Naive B cell (primary cell): ENCODE measurements at regions not wholly inside any gene's neighbourhood (a gene's known extent, or its start where the extent isn't known, plus 50 kb on each side); places are given as distances from the start of the nearest gene placed in this dataset.

Source experiments
- ATAC-seq, 2 donors: fragments of 150-1000 bp; cut with Tn5 transposase; 2 replicates each; pipeline ENCODE4 v1.10.0; 2021; ENCODE audit warnings: low read depth in 2 of 2, mild to moderate bottlenecking in 2 of 2, moderate library complexity in 2 of 2
- DNase-seq: peaks from one replicate; pipeline ENCODE4 v3.0.0; 2022
- H3K27ac Mint-ChIP-seq, 6 donors: one replicate each; pipeline ENCODE4 v1.8.0; 2020 to 2022; ENCODE audit warnings: mild to moderate bottlenecking in 6 of 6, mixed read lengths in 6 of 6, moderate library complexity in 5 of 6, inconsistent platforms in 2 of 6
- H3K27me3 Mint-ChIP-seq, 3 donors: one replicate each; pipeline ENCODE4 v1.8.0; 2021 to 2022; ENCODE audit warnings: mixed read lengths in 3 of 3, mild to moderate bottlenecking in 1 of 3
- H3K36me3 Mint-ChIP-seq, 2 donors: one replicate each; pipeline ENCODE4 v1.8.0; 2020 to 2022; ENCODE audit warnings: mixed read lengths in 2 of 2, inconsistent platforms in 1 of 2, mild to moderate bottlenecking in 1 of 2
- H3K4me1 Mint-ChIP-seq, 3 donors: one replicate each; pipeline ENCODE4 v1.8.0; 2020 to 2022; ENCODE audit warnings: mixed read lengths in 3 of 3, inconsistent platforms in 1 of 3, mild to moderate bottlenecking in 1 of 3, moderate library complexity in 1 of 3
- H3K4me3 Mint-ChIP-seq, 8 donors: one replicate each; pipeline ENCODE4 v1.8.0; 2020 to 2022; ENCODE audit warnings: mild to moderate bottlenecking in 8 of 8, mixed read lengths in 8 of 8, moderate library complexity in 8 of 8, inconsistent platforms in 2 of 8
- H3K9me3 Mint-ChIP-seq, 7 donors: one replicate each; pipeline ENCODE4 v1.8.0; 2020 to 2022; ENCODE audit warnings: mixed read lengths in 7 of 7, mild to moderate bottlenecking in 5 of 7, inconsistent platforms in 2 of 7, moderate library complexity in 1 of 7

DNA sequence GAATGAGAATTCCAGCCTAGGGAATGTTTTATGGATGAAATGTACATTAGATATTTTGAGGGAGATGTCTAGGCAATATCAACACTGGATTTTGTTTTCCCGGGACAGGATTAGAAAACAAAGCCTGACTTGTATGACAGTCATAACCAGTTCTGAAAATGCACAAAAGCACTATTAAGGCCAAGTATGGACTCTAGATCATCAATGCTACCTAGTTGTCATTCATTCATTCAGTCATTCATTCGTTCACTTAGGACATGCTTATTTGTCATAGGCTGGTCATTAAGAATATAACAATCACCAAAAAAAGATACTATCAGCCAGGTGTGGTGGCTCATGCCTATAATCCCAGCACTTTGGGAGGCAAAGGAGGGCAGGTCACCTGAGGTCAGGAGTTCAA lies 511.2 kb downstream of the CMPK2 start:
- peak overlapping the region in 1 of 6 donors; percentile 33 for H3K27ac Mint-ChIP-seq
- no peak for DNase-seq
- H3K4me1 Mint-ChIP-seq: peaks cover 15 to 34% (median 30%) of the 10 kb centered on the region in 3 donors
- H3K4me3 Mint-ChIP-seq: no peak overlapping the region
- peaks cover 0 to 9% (median 0%) of the 10 kb centered on the region in 7 donors for H3K9me3 Mint-ChIP-seq
- peaks cover 4 to 5% (median 5%) of the 10 kb centered on the region in 3 donors for H3K27me3 Mint-ChIP-seq
- peaks cover 0 to 3% of the 10 kb centered on the region in 2 donors for H3K36me3 Mint-ChIP-seq
- no peak for ATAC-seq

DNA sequence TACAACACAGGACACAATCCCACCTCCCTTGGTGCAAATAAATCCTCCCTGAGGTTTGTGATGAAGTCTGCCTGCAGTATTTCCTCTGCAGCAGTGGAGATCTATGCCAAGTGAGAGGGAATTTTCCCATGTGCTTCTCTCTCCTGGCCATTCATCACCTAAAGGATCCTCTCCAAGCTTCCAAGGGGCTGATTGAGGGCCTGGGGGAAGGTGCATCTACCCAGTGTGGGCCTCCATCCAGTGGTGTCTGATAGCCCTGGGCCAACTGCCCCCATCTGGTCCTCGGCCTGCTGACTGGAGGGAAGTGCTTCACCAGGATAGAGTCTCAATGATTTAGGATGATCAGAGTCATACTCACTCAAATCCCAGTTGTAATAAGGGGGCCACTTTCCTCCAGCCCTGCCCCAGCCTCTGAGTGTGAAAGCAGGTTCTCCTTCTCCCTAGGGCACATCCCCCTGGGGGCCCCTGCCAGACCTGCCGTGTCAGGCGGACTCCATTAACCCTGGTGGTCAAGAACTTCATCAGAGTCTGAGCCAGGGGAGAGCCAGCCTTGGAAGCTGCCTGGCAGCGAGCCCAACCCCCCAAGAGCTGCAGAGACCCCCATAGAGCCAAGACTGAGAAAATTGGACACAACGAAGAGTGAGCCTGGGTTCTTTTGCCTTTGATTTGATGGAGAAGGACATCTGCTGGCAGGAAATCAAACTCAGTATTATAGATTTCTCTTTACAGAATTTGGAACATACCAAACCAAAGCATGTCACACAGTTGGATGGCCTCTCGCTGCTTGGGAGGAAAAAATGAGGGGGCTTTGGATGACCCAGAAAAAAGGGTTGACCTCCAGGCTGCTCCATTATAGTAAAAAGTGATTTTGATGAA lies 509.6 kb downstream of the CMPK2 start:
- Mint-ChIP-seq H3K36me3 (peaks cover 0 to 3% of the 10 kb centered on the region in 2 donors), H3K27ac (no peak overlapping the region), H3K27me3 (peaks cover 5 to 12% (median 5%) of the 10 kb centered on the region in 3 donors), H3K9me3 (peaks cover 0 to 3% (median 0%) of the 10 kb centered on the region in 7 donors), H3K4me1 (peaks cover 15 to 33% (median 26%) of the 10 kb centered on the region in 3 donors), H3K4me3 (no peak overlapping the region)
- DNase-seq (no peak), ATAC-seq (no peak)

DNA sequence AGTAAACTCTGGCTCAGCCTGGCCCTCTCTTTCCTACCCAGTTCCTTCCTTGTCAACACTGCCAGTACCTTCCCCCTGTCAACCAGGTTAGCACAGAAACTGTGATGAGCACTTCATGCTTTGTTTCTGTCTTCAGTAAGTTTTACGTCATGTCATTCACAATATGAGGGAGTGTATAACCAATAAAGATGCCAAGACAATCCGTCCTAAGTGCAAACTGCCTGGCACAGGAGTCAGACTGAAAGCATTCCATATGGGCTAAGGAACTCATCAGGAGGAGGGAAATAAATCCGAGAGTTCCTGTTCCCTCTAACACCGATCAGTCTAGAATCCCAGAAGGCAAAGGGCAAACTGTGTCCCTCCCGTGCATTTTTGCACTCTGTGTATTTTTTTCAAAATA lies 507.2 kb downstream of the CMPK2 start:
- Mint-ChIP-seq H3K27me3 (peaks cover 5 to 18% (median 5%) of the 10 kb centered on the region in 3 donors), H3K36me3 (peaks cover 0 to 3% of the 10 kb centered on the region in 2 donors), H3K27ac (no peak overlapping the region), H3K9me3 (peaks cover 0 to 4% (median 0%) of the 10 kb centered on the region in 7 donors), H3K4me1 (peaks cover 2 to 17% (median 10%) of the 10 kb centered on the region in 3 donors), H3K4me3 (no peak overlapping the region)
- no peak for ATAC-seq
- DNase-seq: no peak

DNA sequence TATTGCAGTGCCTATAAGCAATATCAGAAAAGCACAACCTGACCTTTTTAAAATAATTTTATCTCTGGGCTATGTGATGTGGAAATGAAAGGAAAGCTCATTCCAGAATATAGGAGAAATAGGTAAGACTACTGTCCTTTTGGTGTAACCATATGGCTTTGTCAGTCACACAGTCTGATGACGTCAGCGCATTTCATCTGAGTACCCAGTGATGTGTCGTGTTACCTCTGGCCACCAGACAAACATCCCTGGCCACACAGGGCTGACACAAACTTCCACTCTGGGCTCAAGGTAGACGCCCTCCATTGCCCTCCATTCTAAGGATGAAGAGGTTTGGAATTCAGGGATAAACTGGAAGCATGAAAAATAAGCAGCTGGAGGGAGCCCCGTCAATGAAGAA lies 506.7 kb downstream of the CMPK2 start:
- Mint-ChIP-seq H3K9me3 (peaks cover 0 to 4% (median 0%) of the 10 kb centered on the region in 7 donors), H3K27ac (no peak overlapping the region), H3K27me3 (peaks cover 5 to 18% (median 5%) of the 10 kb centered on the region in 3 donors), H3K36me3 (peaks cover 0 to 3% of the 10 kb centered on the region in 2 donors), H3K4me3 (no peak overlapping the region), H3K4me1 (peaks cover 0 to 13% (median 6%) of the 10 kb centered on the region in 3 donors)
- ATAC-seq (no peak), DNase-seq (no peak)

DNA sequence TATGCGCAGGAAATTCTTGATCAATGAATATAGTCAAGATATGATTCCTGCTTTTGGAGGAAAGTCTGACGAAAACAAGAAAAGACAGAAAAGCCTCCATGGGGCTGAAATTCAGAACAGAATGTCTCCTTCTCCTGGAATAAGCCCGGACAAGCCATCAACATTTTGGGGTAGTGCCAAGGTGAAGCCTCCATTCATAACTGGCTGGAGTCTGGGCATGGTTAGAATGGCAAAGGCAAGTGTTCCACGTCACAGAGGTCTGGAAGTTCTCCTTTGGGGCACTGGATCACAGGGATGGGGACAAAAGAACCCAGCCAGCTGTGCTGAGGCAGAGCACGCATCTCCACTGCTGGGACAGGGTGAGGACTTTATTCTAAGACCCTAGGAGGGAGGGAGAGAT lies 505.7 kb downstream of the CMPK2 start:
- H3K27ac Mint-ChIP-seq: no peak overlapping the region
- DNase-seq: no peak
- H3K27me3 Mint-ChIP-seq: peaks cover 5 to 18% (median 5%) of the 10 kb centered on the region in 3 donors
- peaks cover 0 to 4% (median 0%) of the 10 kb centered on the region in 7 donors for H3K9me3 Mint-ChIP-seq
- ATAC-seq: no peak
- H3K36me3 Mint-ChIP-seq: peaks cover 0 to 3% of the 10 kb centered on the region in 2 donors
- peaks cover 0 to 11% (median 5%) of the 10 kb centered on the region in 3 donors for H3K4me1 Mint-ChIP-seq
- no peak overlapping the region for H3K4me3 Mint-ChIP-seq

DNA sequence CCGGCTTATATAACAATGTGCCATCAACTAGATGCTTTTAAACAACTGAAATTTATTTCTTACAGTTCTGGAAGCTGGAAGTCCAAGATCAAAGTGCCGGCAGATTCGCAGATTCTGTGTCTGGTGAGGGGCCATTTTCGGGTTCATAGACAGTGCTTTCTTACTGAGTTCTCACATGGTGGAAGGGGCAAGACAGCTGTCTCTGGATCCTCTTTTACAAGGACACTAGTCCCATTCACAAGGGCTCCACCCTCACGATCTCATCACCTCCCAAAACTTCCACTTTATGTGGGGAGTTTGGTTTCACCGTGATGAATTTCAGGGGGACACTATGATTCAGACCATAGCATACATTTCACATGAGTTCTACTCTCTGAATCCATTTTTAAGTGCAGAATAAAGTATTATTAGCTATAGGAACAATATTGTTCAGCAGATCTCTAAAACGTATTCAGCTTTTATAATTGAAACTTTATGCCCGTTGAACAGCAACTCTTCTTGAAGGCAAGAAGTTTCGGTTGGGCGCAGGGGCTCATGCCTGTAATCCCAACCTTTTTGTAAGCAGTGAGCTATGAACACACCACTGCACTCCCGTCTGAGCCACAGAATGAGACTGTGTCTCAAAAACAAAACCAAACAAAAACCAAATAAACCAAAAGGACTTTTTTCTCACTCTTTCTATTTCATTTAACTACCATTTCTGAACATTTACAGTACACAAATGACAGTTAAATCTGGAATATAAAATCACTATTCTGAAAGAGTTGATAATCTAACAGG lies 502.8 kb downstream of the CMPK2 start:
- H3K36me3 Mint-ChIP-seq: no peaks in the 10 kb centered on the region
- H3K9me3 Mint-ChIP-seq: peaks cover 0 to 4% (median 1%) of the 10 kb centered on the region in 7 donors
- no peak overlapping the region for H3K4me3 Mint-ChIP-seq

DNA sequence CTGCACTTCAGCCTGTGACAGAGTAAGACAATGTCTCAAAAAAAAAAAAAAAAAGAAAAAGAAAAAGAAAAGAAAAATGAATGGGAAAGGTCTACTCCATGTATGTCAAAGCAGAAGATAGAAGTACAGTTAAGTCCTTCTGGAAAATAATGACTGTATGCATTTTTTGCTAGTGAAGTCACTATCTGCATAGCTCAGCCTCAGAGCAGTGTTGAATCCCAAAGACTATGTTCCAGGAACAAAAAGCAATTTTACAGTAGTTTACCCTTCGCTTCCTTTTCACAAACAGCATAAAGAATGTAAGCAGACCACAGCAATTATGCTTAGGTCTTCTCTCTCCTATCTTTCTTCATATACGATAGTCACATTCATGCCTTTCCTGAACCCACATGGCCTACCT lies 497.4 kb downstream of the CMPK2 start:
- no peak overlapping the region for H3K4me3 Mint-ChIP-seq
- H3K9me3 Mint-ChIP-seq: peaks cover 0 to 2% (median 0%) of the 10 kb centered on the region in 7 donors
- no peaks in the 10 kb centered on the region for H3K4me1 Mint-ChIP-seq
- no peak overlapping the region for H3K27ac Mint-ChIP-seq
- H3K36me3 Mint-ChIP-seq: peaks cover 0 to 2% of the 10 kb centered on the region in 2 donors
- H3K27me3 Mint-ChIP-seq: peaks cover 4 to 7% (median 5%) of the 10 kb centered on the region in 3 donors
- ATAC-seq (no peak), DNase-seq (no peak)

More for the DNA sequence above, 502.8 kb downstream of the CMPK2 start:
- Mint-ChIP-seq H3K4me1 (peaks cover 0 to 10% (median 5%) of the 10 kb centered on the region in 3 donors), H3K27ac (no peak overlapping the region), H3K27me3 (peaks cover 5 to 18% (median 5%) of the 10 kb centered on the region in 3 donors)
- ATAC-seq (no peak), DNase-seq (no peak)

DNA sequence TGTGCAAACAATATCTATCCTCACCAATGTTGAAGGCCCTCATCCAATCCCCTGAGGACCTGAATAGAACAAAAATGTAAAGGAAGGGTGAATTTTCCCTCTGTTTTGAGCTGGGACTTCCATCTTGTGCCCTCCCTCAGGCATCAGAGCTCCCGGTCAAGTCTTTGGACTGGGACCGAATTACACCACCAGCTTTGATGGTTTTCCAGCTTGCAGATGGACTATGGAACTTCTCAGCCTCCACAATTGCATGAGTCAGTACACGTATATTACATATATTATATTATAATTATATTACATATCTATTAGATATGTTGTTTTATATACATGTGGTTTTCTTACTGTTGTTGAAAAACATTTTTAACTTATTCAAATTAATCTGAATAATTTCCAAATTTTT lies 496.4 kb downstream of the CMPK2 start:
- Mint-ChIP-seq H3K36me3 (peaks cover 0 to 6% of the 10 kb centered on the region in 2 donors), H3K4me1 (no peaks in the 10 kb centered on the region), H3K27me3 (peaks cover 4 to 7% (median 5%) of the 10 kb centered on the region in 3 donors), H3K27ac (no peak overlapping the region), H3K9me3 (peaks cover 0 to 9% (median 2%) of the 10 kb centered on the region in 7 donors), H3K4me3 (no peak overlapping the region)
- no peak for ATAC-seq
- DNase-seq: no peak

DNA sequence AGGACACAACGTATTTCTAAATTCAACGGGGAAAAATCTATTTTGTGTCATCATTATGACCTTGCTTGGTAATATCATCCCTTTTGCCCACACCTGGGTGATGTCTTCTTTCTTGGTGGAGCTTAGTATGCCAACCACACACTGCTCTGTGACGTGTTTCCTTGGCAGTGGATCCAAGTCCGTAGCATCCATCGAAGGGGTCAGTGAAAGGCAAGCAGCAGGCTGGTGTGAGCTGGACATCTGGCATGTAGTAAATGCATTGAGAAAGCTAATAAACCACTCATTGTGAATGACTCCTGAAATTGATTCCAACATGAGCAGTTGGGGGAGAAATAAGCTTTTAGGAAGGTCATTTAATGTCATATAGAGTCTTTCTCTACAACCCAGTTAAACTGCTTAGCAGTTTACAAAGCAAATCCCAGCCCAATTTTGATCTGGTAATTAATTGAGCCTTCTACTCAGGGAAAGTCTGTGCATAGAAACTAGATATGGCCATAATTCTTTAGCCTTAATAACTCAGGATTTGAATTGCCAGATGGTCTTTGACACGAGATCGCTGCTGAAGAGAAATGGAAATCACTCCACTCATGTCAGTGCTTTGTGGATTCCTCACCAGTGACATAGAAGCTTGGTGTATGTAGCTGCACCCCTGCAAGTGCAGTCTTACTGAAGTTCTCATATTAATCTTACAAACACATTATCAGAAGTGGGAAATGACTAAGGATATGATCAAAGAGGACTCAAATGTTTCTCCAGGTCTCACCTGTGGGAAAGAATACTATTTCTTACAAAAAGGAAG lies 494.8 kb downstream of the CMPK2 start:
- H3K36me3 Mint-ChIP-seq: peaks cover 0 to 6% of the 10 kb centered on the region in 2 donors

DNA sequence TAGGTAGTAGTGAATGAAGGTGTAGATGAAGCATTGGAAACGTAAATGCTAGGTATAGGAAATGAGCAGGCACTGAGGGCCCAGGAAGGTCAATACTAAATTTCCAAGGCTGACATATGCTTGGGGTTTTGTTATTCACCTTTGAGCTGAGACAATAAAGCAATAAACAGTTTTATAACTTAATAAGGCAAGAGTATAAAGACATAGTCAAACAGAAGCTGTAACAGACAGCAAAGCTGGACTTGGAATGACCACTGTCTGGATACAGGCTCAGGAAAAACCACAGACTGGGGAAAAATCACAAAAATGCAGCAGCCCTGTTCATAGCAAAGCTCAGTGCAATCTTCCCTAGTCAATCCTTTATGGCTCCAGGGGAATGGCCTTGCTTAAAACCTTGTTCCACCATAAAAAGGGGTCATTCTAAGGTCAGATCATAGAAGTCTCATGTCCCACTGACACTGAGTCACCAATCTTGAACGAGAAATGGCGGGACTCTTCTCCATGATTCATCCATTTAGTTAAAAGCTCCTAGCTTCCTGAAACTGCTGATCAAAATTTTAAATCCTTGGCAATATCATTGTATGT lies 493.3 kb downstream of the CMPK2 start:
- ATAC-seq (no peak), DNase-seq (no peak)
- H3K9me3 Mint-ChIP-seq: peaks cover 0 to 31% (median 6%) of the 10 kb centered on the region in 7 donors
- peaks cover 4 to 6% (median 5%) of the 10 kb centered on the region in 3 donors for H3K27me3 Mint-ChIP-seq
- no peak overlapping the region for H3K27ac Mint-ChIP-seq
- H3K4me3 Mint-ChIP-seq: no peak overlapping the region
- peaks cover 0 to 6% of the 10 kb centered on the region in 2 donors for H3K36me3 Mint-ChIP-seq
- H3K4me1 Mint-ChIP-seq: no peaks in the 10 kb centered on the region

More for the DNA sequence above, 494.8 kb downstream of the CMPK2 start:
- Mint-ChIP-seq H3K9me3 (peaks cover 0 to 23% (median 2%) of the 10 kb centered on the region in 7 donors), H3K4me1 (no peaks in the 10 kb centered on the region), H3K4me3 (no peak overlapping the region), H3K27me3 (peaks cover 4 to 7% (median 5%) of the 10 kb centered on the region in 3 donors), H3K27ac (no peak overlapping the region)
- DNase-seq (no peak), ATAC-seq (no peak)

DNA sequence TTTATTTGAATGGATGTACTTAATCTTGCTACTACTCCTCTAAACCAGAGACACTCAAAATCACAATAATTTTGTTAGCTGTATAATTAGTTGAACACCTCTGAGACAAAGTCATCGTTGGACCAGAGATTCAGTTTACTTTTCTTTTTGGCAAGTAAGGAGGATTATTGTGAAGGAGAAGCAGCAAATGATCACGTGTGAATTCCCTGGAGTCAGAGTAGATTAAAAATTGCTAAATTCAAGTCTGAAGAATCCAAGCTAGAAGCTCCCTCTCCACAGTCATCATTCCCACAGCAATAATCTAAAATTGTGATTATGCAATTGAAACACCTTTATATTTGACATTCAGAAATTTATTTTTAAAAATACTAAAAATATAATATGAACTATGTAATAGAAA lies 484.4 kb downstream of the CMPK2 start:
- no peak for ATAC-seq
- Mint-ChIP-seq H3K27ac (no peak overlapping the region), H3K4me1 (no peaks in the 10 kb centered on the region), H3K27me3 (no peaks in the 10 kb centered on the region), H3K4me3 (no peak overlapping the region), H3K9me3 (peaks cover 0 to 13% (median 4%) of the 10 kb centered on the region in 7 donors), H3K36me3 (no peaks in the 10 kb centered on the region)
- no peak for DNase-seq

DNA sequence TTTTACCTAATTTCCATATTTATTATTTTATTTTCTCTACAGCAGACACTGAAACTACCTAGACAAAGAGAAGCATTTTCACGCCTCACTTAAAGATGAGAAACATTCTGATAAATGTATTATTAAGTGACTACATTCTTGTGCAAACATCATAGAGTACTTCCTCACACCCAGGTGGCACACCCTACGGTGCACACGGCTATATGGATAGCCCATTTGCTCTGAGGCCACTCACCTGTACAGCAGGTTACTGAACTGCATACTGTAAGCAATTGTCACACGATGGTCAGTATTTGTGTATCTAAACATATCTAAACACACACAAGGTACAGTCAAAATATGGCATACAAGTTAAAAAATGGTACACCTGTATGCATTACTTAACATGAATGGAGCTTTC lies 481.4 kb downstream of the CMPK2 start:
- H3K4me1 Mint-ChIP-seq: no peaks in the 10 kb centered on the region
- no peak overlapping the region for H3K27ac Mint-ChIP-seq
- no peaks in the 10 kb centered on the region for H3K36me3 Mint-ChIP-seq
- no peak for ATAC-seq
- peaks cover 0 to 5% (median 0%) of the 10 kb centered on the region in 3 donors for H3K27me3 Mint-ChIP-seq
- no peak for DNase-seq
- no peak overlapping the region for H3K4me3 Mint-ChIP-seq
- H3K9me3 Mint-ChIP-seq: peaks cover 0 to 3% (median 0%) of the 10 kb centered on the region in 7 donors
